ENCODE measurements at regions not wholly inside any gene's neighbourhood (a gene's known extent, or its start where the extent isn't known, plus 50 kb on each side); places are given as distances from the start of the nearest gene placed in this dataset.
"Not testable (repeated sequence)": the region's sequence is repeated elsewhere in the genome, so short reads cannot be mapped to it uniquely, and the experiment has no call there.

- no peak overlapping the region for H3K27ac ChIP-seq (replicated peaks)
These were observed 210.8 kb upstream of the ELL2 start for GRCh38 chr5:96172436-96172835.

GRCh38 chr5:96171973-96172372, 210.3 kb upstream of the ELL2 start:
- not testable (repeated sequence) for DNase-seq (ENCODE audit: low read depth in 1 of 2, low spot score in 1 of 2); H3K27ac ChIP-seq (replicated peaks); H3K4me3 ChIP-seq (replicated peaks; ENCODE audit: insufficient read depth, low read length); H3K27me3 ChIP-seq (ENCODE audit: insufficient read depth, poor library complexity, severe bottlenecking)

More at GRCh38 chr5:96172436-96172835, 210.8 kb upstream of the ELL2 start:
- H3K4me3 ChIP-seq (replicated peaks; ENCODE audit: insufficient read depth, low read length): no peak overlapping the region
- H3K27me3 ChIP-seq (ENCODE audit: insufficient read depth, poor library complexity, severe bottlenecking): no peaks in the 10 kb centered on the region
- TF ChIP-seq, protein P1, sequence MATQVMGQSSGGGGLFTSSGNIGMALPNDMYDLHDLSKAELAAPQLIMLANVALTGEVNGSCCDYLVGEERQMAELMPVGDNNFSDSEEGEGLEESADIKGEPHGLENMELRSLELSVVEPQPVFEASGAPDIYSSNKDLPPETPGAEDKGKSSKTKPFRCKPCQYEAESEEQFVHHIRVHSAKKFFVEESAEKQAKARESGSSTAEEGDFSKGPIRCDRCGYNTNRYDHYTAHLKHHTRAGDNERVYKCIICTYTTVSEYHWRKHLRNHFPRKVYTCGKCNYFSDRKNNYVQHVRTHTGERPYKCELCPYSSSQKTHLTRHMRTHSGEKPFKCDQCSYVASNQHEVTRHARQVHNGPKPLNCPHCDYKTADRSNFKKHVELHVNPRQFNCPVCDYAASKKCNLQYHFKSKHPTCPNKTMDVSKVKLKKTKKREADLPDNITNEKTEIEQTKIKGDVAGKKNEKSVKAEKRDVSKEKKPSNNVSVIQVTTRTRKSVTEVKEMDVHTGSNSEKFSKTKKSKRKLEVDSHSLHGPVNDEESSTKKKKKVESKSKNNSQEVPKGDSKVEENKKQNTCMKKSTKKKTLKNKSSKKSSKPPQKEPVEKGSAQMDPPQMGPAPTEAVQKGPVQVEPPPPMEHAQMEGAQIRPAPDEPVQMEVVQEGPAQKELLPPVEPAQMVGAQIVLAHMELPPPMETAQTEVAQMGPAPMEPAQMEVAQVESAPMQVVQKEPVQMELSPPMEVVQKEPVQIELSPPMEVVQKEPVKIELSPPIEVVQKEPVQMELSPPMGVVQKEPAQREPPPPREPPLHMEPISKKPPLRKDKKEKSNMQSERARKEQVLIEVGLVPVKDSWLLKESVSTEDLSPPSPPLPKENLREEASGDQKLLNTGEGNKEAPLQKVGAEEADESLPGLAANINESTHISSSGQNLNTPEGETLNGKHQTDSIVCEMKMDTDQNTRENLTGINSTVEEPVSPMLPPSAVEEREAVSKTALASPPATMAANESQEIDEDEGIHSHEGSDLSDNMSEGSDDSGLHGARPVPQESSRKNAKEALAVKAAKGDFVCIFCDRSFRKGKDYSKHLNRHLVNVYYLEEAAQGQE (IDR thresholded peaks at IDR 0.05; ENCODE audit: insufficient replicate concordance, low read depth): no peak
- TF ChIP-seq POLR2AphosphoS5 (IDR thresholded peaks at IDR 0.05; ENCODE audit: low read depth) (no peak), SPI1 (IDR thresholded peaks at IDR 0.05; ENCODE audit: borderline replicate concordance, low read depth) (no peak), GABPA (IDR thresholded peaks at IDR 0.05; ENCODE audit: low read depth) (no peak)
- TF ChIP-seq, protein P2, sequence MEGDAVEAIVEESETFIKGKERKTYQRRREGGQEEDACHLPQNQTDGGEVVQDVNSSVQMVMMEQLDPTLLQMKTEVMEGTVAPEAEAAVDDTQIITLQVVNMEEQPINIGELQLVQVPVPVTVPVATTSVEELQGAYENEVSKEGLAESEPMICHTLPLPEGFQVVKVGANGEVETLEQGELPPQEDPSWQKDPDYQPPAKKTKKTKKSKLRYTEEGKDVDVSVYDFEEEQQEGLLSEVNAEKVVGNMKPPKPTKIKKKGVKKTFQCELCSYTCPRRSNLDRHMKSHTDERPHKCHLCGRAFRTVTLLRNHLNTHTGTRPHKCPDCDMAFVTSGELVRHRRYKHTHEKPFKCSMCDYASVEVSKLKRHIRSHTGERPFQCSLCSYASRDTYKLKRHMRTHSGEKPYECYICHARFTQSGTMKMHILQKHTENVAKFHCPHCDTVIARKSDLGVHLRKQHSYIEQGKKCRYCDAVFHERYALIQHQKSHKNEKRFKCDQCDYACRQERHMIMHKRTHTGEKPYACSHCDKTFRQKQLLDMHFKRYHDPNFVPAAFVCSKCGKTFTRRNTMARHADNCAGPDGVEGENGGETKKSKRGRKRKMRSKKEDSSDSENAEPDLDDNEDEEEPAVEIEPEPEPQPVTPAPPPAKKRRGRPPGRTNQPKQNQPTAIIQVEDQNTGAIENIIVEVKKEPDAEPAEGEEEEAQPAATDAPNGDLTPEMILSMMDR (IDR thresholded peaks at IDR 0.05; ENCODE audit: insufficient read depth, low read length): no peak
- no peak for DNase-seq (ENCODE audit: low read depth in 1 of 2, low spot score in 1 of 2)

DNA sequence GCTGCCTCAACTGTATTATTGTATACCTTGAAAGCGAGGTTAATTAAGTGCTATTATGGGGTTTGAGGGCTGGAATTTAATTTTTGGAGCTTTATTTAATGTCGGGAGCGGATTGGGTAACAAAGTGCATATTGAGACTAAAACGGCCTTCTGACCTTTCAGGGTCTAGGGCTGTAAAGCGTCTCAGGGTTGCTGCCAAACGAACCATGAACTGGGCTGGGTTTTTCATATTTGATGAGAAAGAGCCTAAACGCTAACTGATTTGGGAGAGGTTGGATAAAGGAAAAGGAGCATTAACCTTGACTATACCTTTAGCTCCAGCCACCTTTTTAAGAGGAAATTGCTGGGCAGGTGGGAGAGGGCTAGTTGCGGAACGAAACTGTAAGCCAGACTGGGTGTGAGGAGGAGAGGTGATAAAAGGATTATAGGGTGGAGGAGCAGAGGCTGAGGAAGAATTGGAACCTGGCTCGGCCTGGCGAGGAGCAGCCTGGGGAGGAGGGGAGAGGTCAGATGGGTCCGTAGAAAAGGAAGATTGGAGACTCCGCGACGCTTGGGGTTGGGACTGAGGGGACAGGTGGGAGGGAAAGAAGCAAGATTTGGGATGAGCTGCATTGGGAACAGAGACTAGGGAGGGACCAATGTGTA, 209.0 kb upstream of the ELL2 start:
- DNase-seq (ENCODE audit: low read depth in 1 of 2, low spot score in 1 of 2); H3K4me3 ChIP-seq (replicated peaks; ENCODE audit: insufficient read depth, low read length); H3K27ac ChIP-seq (replicated peaks); H3K27me3 ChIP-seq (ENCODE audit: insufficient read depth, poor library complexity, severe bottlenecking): not testable (repeated sequence)

DNA sequence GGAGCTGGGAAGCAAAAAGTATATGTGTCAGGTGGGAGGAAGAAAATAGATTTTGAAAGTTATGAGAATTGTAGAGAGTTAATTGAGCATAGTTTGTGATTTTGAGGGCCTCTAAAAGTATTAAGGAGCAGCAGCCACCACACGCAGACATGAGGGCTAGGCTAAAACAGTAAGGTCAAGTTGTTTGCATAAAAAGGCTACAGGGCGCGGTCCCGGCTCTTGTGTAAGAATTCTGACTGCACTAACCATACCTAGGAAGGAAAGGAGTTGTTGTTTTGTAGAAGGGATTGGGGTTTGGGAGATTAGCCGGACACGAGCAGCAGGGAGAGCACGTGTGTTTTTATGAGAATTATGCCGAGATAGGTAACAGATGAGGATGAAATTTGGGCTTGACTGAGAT, 207.2 kb upstream of the ELL2 start:
- H3K27me3 ChIP-seq (ENCODE audit: insufficient read depth, poor library complexity, severe bottlenecking); H3K27ac ChIP-seq (replicated peaks); H3K4me3 ChIP-seq (replicated peaks; ENCODE audit: insufficient read depth, low read length); DNase-seq (ENCODE audit: low read depth in 1 of 2, low spot score in 1 of 2): not testable (repeated sequence)

- Histone ChIP-seq H3K4me3 (replicated peaks; ENCODE audit: insufficient read depth, low read length) (no peak overlapping the region), H3K27ac (replicated peaks) (no peak overlapping the region), H3K27me3 (ENCODE audit: insufficient read depth, poor library complexity, severe bottlenecking) (no peaks in the 10 kb centered on the region)
- DNase-seq (ENCODE audit: low read depth in 1 of 2, low spot score in 1 of 2): no peak
- TF ChIP-seq POLR2AphosphoS5 (IDR thresholded peaks at IDR 0.05; ENCODE audit: low read depth) (no peak), GABPA (IDR thresholded peaks at IDR 0.05; ENCODE audit: low read depth) (no peak), SPI1 (IDR thresholded peaks at IDR 0.05; ENCODE audit: borderline replicate concordance, low read depth) (no peak)
- TF ChIP-seq, protein P1 (IDR thresholded peaks at IDR 0.05; ENCODE audit: insufficient replicate concordance, low read depth): no peak
- TF ChIP-seq, protein P2 (IDR thresholded peaks at IDR 0.05; ENCODE audit: insufficient read depth, low read length): no peak
These were observed 197.4 kb upstream of the ELL2 start for GRCh38 chr5:96159043-96159442.
